Medulla oblongata (tissue), 1 donor: ENCODE measurements at regions not wholly inside any gene's neighbourhood (a gene's known extent, or its start where the extent isn't known, plus 50 kb on each side); places are given as distances from the start of the nearest gene placed in this dataset.
A peak's percentile ranks its signal among the peaks of the same experiment; 100 is the strongest.
"Not testable (repeated sequence)": the region's sequence is repeated elsewhere in the genome, so short reads cannot be mapped to it uniquely, and the experiment has no call there.

Experiments
- DNase-seq: peaks from one replicate; pipeline ENCODE4 v3.0.0-alpha.2; 2015; ENCODE audit errors: extremely low spot score

DNA sequence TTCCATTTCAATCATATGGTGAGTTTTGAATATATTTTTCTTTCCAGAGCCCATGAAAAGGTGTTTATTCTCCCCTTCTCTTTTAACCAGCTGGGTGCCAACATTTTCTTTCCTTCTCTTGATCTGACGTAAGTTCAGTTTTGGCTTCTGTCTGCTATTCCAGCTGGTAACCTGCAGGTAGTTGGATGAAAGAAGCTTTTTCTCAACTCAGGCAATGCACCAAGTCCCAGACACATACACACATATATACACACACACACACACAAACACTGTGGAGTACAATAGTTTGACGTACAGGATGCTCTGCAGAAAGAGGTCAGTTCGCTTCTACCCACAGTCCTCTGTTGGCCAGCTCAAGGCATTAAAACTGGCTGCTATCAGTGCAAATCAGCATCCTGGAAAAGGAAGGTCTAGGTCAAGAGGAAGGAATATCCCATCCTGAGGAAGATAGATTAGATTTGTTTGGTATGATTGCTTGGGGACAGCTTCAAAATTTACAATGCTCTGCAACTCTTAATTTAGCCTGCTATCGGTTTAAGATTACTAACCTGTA lies 214.3 kb upstream of the SEMA6A start:
- DNase-seq: no peak

DNA sequence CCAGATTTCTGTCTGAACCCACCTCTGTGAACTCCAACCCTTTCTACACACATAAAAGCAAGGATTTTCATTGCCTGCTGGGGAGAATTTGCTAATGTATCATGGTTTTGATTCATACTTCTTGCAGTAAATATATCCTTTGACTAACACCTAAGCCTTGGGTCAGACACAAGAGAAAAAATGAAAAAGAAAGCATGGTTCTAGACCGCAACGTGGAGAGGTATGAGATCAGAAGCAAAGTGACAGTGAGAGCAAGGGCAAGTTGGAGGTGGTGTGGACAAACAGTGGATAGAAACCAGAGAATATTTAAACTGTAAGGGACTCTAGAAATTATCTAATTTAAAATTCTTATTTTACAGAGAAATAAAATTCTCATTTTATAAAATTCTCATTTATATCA lies 212.9 kb upstream of the SEMA6A start:
- DNase-seq: no peak

DNA sequence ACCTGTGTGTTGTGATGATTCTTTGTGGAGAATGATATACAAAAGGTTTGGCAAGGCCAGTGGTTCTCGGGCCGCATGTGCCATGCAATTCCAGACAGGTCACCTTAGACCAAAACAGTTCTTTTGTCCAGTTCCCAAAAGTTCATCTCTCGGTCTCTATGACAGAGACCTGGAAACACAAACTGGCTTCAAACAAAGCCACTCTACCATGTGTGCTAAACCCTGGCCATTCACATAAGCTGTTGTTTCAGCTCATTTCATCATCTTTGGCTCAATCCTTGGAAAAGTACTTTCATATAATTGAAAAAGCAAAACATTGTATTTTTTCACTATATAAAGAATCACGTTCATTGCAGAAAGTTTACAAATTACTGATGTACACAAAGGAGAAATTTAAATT lies 210.5 kb upstream of the SEMA6A start:
- no peak for DNase-seq

DNA sequence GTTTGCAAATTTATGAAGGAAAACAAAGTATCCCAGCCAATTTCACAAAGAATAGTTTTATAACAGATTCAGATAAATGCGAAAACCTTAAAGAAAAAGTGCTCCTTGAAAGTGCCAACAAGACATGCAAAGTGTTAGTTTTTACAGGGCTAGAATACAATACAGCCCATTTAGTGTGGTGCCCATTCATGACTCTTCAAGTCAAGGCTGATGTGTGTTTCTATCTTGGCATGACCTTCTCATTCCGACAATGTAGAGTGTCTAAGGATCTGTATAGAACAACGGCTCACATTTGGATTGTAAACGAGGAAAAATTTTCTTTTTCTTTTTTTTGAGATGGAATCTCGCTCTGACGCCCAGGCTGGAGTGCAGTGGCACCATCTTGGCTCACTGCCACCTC lies 205.2 kb upstream of the SEMA6A start:
- no peak for DNase-seq

DNA sequence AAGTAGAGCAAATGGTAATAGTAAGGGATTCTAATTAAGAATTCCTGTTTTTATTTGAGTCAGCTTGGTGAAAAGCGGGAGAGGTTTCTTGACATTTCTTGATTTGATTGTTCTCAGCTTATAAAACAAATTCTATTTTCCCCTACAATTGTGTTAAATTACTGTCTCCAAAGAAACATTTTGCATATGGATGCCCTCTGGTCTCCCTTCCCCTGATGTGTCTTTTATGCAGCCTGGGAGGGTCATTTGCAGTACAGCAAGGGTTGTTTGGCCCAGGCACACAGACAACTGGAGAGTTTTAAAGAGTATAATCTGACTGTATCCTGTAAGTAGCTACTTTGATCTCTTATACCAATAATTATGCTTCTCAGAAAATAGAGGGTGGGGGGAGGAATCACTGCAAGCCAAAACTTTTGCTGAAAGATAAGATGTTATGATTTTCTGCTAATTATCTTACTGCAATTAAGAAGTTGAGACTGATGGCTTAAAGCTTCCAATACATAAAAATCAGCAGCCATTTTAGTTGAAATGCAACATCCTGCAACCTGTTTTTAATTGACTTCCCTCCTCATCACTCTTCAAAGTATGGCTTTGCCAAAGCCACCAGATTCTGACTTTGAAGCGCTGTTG lies 204.1 kb upstream of the SEMA6A start:
- DNase-seq: no peak

DNA sequence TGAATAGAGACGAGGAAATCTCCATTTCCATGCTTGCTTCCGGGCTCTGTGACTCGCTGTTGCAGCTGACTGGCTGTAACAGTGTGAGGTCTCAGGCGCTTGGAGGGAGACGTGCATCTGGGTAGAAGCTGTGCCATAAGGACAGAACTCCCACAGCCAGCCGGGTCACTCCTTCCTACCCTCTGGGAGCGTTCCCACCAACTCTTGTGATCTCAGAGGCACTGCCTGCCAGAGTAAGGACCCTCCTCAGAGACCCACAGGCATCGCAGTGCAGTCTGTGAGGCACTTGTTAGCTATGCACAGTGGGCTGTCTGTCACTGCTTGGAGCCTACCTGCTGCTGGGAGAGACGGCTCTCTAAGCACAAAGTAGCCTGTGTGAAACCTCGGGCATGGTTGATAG lies 203.4 kb upstream of the SEMA6A start:
- peak; percentile 58 for DNase-seq

DNA sequence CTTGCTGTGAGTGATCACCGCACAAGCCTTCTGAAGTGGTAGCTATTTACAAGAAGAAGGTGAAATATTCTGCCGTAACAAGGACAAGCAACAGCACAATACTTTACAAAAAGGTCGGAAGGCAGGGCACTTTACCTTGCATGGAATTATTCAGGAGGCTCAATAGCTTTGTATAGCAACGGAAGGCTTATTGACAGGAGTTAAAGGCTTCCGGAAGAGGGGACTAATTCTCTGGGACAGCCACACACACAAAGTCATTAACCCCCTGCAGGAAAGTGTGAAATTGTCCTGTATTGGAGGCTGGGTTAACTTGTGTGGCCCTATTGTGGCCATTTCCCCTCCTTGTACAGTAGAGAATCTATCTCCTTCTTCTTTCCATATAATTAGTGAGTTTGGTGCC lies 199.3 kb upstream of the SEMA6A start:
- DNase-seq: no peak

DNA sequence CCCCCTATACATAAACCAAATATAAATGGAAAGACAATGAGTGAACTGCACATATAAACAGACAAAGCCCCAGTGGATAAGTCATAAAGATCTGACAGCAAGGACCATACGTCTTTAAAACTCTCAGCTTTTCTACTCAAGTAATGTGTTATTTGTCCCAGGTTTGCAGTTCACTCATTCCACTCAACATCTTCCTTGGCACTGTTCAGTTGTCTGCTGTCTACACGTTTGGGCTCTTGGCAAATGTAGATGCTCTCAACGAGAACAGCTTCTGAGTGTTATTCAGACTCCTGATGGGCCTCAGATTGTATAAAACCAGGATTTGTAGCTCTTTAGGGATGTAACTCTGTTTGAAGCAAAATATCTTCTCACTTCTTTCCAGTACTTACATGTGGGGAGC lies 198.2 kb upstream of the SEMA6A start:
- DNase-seq: no peak

DNA sequence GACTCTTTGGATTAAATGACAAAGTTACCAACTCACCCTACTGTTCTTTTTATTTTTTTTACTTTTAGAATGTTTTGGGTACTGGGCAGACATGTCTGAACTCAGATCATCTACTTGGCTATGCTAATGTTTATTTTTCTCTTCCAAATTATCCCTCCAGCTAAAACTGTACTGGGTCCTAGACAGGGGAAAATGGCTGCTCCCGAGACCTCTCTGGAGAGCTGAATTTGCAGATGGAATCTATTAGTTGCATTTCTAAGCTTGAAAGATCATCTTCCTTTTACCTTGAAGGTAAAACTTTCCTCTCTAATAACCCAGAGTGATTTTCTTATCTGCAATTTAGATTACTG lies 197.5 kb upstream of the SEMA6A start:
- DNase-seq: no peak

DNA sequence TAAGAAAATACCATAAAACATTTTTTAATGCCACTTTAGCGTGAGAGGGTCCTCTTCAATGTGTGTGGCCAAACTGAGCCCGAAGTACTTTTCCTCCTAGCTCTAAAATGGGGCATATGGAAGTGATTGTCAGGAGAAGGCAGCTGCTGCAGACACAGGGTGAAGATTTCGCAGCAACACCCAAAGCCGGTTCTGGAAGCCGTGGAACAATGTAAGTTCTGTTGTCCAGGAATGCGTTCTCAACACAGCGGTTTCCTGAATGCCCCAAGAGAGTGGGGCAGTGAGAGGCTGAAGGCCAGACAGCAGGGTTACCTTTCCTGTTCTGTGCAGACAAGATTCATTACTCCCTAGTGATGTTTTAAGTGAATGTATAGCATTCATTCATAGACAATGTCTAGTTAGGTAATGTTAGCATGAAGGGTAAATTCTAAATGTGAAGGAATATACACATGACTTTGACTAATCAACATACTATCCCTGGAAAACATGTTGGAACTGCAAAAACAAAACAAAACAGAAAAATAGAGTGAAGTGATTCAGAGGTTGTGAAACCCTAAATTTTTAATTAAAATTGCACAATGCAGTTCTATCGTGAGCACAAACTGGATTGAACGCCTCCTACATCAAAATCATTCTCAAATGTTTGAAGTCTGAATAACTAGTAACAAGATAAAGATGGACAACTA lies 197.0 kb upstream of the SEMA6A start:
- peak; percentile 32 for DNase-seq

DNA sequence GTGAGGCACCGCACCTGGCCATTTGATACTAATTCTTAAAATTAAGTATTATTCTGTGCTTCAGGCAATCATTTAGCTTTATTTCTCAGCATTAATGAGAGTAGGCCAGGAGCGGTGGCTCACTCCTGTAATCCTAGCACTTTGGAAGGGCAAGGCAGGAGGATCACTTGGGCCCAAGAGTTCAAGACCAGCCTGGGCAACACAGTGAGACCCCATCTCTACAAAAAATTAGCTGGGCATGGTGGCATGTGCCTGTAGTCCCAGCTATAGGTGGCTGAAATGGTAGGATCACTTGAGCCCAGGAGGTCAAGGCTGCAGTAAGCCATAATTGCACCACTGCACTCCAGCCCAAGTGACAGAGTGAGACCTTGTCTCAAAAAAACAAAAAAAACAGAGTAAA lies 195.3 kb upstream of the SEMA6A start:
- not testable (repeated sequence) for DNase-seq

DNA sequence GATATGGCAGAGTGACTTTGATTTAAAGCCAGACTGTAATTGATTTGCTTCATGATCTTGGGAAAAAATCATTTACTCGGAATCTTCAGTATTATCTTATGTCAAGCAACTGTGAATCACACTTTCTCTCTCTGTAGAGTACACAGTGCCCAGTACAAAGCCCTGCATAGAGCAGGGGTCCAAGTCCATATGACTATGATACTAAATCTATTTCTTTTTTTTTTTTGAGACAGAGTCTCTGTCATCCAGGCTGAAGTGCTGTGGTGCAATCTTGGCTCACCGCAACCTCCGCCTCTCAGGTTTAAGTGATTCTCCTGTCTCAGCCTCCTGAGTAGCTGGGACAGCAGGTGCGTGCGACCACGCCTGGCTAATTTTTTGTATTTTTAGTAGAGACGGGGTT lies 194.8 kb upstream of the SEMA6A start:
- DNase-seq: no peak

DNA sequence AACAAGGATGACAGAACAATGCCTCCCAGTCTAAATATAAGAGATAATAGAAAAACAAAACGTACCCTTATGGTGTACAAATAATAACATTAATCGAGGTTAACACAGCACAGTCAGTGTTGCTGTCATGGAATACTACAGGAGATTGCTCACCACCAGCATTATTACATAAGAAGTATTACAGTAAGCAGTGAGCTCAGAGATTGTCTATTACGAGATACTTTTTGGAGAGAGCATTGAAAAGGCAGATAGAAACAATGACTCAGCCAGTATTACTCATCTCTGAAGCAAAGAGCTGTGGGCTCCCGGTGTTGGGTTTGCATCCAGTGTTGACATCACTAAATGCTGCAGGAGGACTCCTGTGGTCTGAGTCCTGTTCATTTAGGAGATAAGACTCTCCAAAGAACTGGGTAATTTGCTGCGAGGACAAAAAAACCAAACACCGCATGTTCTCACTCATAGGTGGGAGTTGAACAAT lies 191.9 kb upstream of the SEMA6A start:
- DNase-seq: no peak

DNA sequence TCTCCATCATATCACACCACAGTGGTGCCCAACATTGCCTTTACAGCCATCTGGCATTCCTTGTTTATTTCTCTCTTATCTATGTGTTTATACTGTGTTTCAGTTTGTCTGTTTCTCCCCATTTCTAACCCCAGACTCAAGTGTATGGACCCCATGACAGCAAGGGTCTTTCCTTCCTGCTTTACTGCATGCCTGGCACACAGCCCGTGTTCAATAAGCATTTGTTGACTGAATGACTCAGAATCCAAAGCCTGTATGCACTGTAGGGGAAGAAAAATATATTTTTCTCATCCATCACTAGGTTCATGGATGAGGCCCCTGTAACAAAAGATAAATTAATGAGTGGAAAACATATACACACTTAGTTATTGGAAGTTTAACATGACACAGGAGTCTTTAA lies 190.8 kb upstream of the SEMA6A start:
- DNase-seq: no peak

DNA sequence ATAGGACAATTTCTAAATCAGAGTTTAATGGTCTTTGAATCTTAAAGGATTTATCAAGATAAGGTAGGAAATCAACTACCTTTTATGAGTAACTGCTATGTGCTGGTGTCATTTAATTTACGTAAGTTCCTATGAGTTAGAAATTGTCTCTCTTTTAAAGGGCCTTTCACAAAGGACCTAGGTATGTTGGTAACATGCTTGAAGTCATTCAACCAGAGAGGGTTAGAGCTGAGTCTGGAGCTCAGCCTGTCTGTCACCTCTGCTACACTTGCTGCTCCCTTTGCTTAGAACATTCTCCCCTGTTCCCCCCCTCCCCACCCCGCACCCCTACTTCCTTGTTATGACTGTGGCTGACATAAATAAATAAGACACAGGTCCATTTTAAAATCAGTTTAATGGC lies 190.3 kb upstream of the SEMA6A start:
- DNase-seq: no peak

DNA sequence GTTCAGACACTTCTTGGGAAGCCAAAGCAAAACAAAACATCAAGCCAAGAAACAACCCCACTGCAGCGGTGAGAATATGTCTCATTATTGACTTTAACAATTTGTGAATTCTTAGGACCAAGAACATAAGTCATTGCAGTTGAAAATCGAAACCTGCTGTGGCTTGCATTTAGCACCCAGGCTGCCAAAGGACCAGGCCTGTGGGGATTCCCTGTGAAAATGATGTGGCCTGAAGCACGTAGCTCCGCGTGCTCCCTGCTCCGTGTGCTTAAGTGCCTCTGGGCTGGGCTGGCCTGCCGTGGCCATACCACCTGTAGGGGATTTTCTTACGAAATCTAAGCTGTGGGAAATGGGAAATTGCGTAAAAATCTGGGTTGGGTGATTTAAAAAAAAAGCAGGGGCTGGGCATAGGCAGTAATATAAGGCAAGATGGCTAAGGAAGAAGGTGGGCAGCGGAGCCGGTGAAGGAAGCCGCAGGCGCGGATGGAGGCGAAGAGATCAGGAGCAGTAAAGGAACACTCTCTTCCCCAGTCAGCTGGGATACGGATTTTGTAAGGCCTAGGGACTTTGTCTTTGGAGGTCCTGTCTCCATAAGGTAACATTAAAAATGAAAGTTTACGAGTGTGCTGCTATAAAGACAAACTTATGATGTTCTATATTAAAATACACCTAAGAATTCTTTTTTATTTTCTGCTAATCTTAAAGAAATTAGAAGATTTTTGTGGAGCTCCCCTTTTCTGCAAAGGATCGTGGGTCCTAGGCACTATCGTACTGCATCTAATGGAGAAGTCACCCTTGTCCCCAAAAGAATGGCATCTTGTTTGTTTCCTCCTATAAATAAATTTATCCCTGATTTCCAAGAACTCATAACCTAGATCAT lies 189.6 kb upstream of the SEMA6A start:
- DNase-seq: no peak

DNA sequence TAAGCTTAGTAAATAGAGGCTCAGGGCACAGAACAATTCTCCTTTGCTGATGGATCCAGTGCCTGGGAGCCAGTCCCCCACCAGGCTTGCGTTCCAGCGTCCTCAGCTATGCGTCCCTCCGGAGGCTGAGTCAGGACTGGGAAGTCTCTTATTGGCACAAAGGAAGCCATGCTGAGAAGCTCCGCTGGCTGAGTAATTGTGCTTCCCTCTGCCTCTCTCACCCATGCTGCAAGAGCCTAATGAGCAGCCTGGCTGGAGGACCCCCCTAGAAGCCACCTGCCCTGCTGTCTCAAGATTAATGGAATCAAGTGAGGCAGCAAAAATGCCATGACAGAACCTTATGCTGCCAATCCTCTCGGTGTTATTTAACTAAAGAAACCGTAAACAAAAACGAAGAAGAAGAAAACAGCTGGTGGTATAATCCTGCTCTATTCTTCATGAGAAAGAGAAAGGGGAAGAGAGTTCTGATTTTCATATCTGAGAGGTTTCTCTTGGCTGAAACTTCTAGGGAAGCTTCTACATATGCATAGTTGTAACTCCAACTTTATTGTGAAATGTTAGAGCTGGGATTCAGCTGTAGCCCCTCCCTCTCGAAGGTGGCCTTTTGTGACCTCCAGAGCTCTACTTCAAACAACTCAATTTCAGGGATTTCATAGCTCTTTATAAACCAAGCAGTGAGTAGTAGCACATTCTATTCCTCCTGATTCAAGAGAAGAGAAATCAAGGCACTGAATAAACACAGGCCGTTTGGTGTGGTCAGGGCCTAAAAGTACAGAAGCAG lies 185.4 kb upstream of the SEMA6A start:
- DNase-seq: no peak

DNA sequence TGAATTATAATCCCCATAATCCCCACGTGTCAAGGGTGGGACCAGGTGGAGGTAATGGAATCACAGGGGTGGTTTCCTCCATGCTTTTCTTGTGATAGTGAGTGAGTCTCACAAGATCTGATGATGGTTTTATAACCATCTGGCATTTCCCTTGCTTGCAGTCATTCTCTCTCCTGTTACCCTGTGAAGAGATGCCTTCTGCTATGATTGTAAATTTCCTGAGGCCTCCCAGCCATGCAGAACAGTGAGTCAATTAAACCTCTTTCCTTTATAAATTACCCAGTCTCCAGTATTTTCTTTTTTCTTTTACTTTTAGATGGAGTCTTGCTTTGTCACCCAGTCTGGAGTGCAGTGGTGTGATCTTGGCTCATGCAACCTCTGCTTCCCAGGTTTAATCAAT lies 182.7 kb upstream of the SEMA6A start:
- DNase-seq: no peak

DNA sequence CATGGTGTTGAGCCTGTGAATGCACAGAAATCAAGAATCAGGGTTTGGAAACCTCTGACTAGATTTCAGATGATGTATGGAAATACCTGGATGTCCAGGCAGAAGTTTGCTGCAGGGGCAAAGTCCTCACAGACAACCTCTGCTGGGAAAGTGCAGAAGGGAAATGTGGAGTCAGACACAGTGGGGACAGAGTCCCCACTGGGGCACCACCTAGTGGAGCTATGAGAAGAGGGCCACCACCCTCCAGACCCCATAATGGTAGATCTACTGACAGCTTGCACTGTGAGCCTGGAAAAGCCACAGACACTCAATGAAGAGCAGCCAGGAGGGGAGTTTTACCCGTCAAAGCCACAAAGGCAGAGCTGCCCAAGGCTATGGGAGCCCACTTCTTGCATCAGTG lies 181.9 kb upstream of the SEMA6A start:
- DNase-seq: no peak

DNA sequence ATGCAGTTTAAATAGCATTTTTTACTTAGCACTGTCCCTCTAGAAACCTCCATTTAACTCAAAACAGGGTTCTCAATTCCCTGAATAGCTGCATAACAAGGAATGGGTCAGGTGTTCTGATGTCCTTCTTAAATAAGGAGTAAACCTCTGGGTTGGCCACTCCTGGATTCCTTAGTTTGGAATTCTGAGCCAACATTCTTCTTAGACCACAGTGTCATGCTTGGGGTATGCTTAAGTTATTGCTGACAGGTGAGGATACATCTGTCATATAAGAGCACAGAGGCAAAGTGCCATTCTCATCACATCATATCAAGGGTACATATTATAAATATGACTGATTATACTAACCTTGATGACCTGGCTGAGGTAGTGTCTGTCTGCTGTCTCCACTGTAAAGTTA lies 179.9 kb upstream of the SEMA6A start:
- no peak for DNase-seq

DNA sequence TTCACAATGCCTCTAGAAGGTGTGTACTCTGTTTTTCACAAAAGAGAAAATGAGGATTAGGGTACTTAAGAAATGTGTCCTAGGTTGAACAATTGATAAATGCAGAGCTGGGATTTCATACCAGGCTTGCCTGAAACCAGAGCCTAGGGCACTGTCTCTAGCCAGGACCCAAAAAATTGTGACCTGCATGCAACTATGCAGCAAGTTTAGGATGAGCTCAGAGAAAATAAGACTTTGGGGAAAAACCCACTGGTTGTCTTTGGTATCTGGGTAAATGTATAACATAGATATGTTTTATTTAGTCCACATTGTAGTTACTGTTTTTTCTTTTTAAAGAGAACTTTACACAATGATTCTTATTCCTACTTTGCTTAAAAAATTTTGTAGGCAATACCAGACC lies 177.1 kb upstream of the SEMA6A start:
- DNase-seq: no peak
